ENCODE measurements at regions not wholly inside any gene's neighbourhood (a gene's known extent, or its start where the extent isn't known, plus 50 kb on each side); places are given as distances from the start of the nearest gene placed in this dataset.
A peak's percentile ranks its signal among the peaks of the same experiment; 100 is the strongest.

DNA sequence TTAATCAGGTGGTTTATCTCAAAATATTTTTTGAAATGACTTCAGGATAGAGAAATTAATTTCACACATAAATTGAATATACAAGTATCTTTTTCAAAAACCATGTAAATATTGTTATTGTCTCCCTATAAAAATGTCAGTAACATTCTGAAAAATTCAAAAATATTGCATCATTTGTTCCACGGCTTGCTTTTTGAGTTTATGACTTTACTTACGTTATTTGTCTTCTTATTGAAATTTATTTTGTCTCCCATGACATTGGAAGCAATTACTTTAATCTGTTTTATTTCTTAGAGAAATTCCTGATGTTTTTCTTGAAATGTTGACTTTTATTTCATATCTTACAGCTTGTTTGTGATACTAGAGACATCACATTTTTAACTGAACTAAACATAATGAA, 56.9 kb upstream of the P2RY1 start:
- H3K4me1 ChIP-seq, result no peaks in the 10 kb centered on the region
- DNase-seq, result no peak
- no peak for ATAC-seq
- H3K27me3 ChIP-seq, result no peaks in the 10 kb centered on the region
- no peaks in the 10 kb centered on the region for H3K36me3 ChIP-seq
- no peak overlapping the region for H3K27ac ChIP-seq
- intact Hi-C loops (cut with DNase I), result no loop called here
- TF ChIP-seq, protein P1, sequence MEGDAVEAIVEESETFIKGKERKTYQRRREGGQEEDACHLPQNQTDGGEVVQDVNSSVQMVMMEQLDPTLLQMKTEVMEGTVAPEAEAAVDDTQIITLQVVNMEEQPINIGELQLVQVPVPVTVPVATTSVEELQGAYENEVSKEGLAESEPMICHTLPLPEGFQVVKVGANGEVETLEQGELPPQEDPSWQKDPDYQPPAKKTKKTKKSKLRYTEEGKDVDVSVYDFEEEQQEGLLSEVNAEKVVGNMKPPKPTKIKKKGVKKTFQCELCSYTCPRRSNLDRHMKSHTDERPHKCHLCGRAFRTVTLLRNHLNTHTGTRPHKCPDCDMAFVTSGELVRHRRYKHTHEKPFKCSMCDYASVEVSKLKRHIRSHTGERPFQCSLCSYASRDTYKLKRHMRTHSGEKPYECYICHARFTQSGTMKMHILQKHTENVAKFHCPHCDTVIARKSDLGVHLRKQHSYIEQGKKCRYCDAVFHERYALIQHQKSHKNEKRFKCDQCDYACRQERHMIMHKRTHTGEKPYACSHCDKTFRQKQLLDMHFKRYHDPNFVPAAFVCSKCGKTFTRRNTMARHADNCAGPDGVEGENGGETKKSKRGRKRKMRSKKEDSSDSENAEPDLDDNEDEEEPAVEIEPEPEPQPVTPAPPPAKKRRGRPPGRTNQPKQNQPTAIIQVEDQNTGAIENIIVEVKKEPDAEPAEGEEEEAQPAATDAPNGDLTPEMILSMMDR (IDR thresholded peaks at IDR 0.05), result no peak
- no peaks in the 10 kb centered on the region for H3K9me3 ChIP-seq
- WGBS, 2 donors, result 82 to 86% methylated on average over 2 of the region's 2 CpGs
- no peak overlapping the region for H3K4me3 ChIP-seq

DNA sequence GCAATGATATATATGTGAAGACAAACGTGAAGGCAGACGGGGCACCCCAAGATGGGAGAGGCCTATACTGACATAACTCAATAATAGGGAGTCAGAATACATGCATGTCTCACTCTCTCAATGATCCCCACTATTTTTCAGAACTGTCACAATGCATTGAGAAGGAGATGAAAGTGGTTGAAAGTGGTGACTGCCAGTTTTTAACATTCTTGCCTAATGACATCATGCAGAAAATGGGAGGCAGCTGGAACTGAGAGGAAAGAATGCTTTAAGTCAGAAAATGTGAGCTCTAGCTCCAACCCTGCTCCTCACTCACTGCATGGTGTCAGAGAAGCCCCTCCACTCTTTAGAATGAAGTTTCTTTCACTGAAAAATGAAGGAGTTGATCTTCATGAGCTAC, 55.3 kb upstream of the P2RY1 start:
- no peak overlapping the region for H3K27ac ChIP-seq
- H3K4me1 ChIP-seq, result no peaks in the 10 kb centered on the region
- TF ChIP-seq, protein P1 (IDR thresholded peaks at IDR 0.05), result no peak
- no peaks in the 10 kb centered on the region for H3K9me3 ChIP-seq
- ATAC-seq (peak in 2 of 8 donors; percentile 41 to 42), DNase-seq (no peak)
- no peaks in the 10 kb centered on the region for H3K27me3 ChIP-seq
- H3K36me3 ChIP-seq, result no peaks in the 10 kb centered on the region
- WGBS, 2 donors, result 53 to 66% methylated on average over 2 of the region's 2 CpGs
- intact Hi-C loops (cut with DNase I), result no loop called here
- no peak overlapping the region for H3K4me3 ChIP-seq

DNA sequence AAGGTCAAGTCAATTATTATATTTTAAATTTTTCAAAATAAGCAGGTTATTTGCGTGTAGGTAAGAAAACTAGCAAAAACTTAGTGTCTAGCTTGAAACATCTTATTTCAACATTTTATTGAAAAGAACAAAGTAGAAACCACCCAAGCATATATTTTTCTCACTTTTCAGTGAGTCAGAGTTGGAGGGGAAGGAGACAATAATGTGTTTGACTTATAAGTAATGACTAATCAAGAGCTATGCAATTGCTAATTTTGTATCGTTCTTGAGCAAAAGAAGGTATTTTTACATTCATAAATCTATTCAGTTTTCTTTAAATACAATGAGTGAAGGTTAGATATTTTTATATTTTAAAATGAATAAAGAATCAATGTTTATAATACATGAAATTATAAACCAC, 54.4 kb upstream of the P2RY1 start:
- intact Hi-C loops (cut with DNase I), result no loop called here
- no peak for DNase-seq
- WGBS, 2 donors, result 89 to 92% methylated on average over 2 of the region's 2 CpGs
- Histone ChIP-seq H3K4me3 (no peak overlapping the region), H3K4me1 (no peaks in the 10 kb centered on the region), H3K36me3 (no peaks in the 10 kb centered on the region), H3K27ac (no peak overlapping the region), H3K9me3 (no peaks in the 10 kb centered on the region), H3K27me3 (no peaks in the 10 kb centered on the region)
- ATAC-seq, result no peak
- TF ChIP-seq, protein P1 (IDR thresholded peaks at IDR 0.05), result no peak

DNA sequence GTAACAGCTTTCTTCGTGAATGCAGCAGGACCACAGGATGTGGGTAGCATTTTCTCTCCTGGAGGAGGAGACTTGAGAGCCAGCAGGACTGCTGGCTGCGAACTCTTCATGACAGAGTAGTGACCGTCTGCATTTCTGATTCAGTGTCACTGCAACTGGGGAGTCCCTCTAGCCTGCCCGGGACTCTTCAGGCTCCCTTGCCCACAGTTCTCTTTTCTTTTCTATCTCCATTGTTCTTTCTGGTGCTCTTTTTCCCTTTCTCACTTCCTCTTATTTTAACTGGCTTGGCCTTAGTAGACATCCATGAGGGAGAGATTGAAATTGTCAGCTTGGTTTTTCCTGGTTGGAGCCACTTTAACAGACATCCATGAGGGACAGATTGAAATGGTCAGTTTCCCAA, 49.9 kb upstream of the P2RY1 start:
- ATAC-seq, result no peak
- Histone ChIP-seq H3K36me3 (no peaks in the 10 kb centered on the region), H3K9me3 (peaks cover 0 to 16% (median 4%) of the 10 kb centered on the region in 11 donors), H3K4me3 (no peak overlapping the region), H3K27ac (no peak overlapping the region), H3K4me1 (no peaks in the 10 kb centered on the region), H3K27me3 (no peaks in the 10 kb centered on the region)
- WGBS, 2 donors, result 86 to 90% methylated on average over 4 of the region's 4 CpGs
- intact Hi-C loops (cut with DNase I), result no loop called here
- TF ChIP-seq, protein P1 (IDR thresholded peaks at IDR 0.05), result no peak
- no peak for DNase-seq
